PC-3 (cell line): ENCODE measurements at regions not wholly inside any gene's neighbourhood (a gene's known extent, or its start where the extent isn't known, plus 50 kb on each side); places are given as distances from the start of the nearest gene placed in this dataset.

Source experiments
- EZH2 ChIP-seq: fragments of 300-600 bp; sonication (generic); IDR thresholded peaks from one replicate; pipeline ENCODE4 v1.6.1; 2017; ENCODE audit warnings: antibody characterized with exemption, mild to moderate bottlenecking, low read length; ENCODE audit not compliant: unreplicated experiment
- TF ChIP-seq, protein P1 (sequence below): fragments of 300-600 bp; sonication (generic); conservative IDR thresholded peaks from 2 replicates; pipeline ENCODE4 v1.5.1; 2017; ENCODE audit warnings: antibody characterized with exemption, low read depth, mild to moderate bottlenecking, low read length

DNA sequence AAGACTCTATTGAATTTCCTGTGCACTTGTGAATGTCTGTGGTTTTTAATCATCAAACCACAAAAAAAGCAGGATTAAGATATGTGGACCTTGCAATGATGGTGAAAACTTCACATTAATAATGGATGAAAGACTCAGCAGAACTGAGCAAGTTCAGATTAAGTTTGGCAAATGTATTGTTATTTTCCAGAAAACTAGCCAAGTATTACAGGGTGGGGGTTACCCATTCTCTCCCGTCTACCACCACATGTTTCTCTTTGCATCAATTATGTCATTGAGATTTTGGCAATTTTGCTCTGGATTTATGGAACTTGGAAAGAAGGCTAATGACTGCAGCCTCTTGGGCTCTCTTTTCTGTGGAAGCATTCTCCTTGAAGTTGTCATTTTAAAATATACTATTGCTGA lies 577.1 kb downstream of the ANKRD50 start:
- TF ChIP-seq, protein P1, sequence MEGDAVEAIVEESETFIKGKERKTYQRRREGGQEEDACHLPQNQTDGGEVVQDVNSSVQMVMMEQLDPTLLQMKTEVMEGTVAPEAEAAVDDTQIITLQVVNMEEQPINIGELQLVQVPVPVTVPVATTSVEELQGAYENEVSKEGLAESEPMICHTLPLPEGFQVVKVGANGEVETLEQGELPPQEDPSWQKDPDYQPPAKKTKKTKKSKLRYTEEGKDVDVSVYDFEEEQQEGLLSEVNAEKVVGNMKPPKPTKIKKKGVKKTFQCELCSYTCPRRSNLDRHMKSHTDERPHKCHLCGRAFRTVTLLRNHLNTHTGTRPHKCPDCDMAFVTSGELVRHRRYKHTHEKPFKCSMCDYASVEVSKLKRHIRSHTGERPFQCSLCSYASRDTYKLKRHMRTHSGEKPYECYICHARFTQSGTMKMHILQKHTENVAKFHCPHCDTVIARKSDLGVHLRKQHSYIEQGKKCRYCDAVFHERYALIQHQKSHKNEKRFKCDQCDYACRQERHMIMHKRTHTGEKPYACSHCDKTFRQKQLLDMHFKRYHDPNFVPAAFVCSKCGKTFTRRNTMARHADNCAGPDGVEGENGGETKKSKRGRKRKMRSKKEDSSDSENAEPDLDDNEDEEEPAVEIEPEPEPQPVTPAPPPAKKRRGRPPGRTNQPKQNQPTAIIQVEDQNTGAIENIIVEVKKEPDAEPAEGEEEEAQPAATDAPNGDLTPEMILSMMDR = no peak
- TF ChIP-seq EZH2 = no peak
